ENCODE measurements at regions not wholly inside any gene's neighbourhood (a gene's known extent, or its start where the extent isn't known, plus 50 kb on each side); places are given as distances from the start of the nearest gene placed in this dataset.

DNA sequence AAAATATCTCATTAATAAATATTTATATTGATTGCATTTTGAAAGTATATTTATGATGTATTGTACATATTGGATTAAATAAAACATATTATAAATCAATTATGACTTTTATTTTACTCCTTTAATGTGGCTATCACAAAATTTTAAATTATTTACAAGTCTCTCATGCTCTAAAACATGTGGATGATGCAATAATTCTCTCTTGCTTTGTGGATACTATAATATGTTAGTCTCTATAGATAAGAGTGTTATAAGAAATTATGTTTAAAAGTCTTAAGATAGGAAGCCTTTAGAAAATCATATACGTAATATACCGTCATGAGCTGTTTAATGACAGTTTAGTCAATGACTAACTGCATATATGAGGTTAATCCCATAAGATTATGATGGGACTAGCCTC lies 547.4 kb upstream of the ALCAM start:
- Histone ChIP-seq H3K27me3 (no peaks in the 10 kb centered on the region), H3K4me3 (no peak overlapping the region), H3K36me3 (no peaks in the 10 kb centered on the region), H3K4me1 (no peaks in the 10 kb centered on the region), H3K9me3 (peaks cover 0 to 22% (median 4%) of the 10 kb centered on the region in 12 donors), H3K27ac (no peak overlapping the region)
- TF ChIP-seq POLR2A (IDR thresholded peaks at IDR 0.05): no peak
- TF ChIP-seq, protein P1, sequence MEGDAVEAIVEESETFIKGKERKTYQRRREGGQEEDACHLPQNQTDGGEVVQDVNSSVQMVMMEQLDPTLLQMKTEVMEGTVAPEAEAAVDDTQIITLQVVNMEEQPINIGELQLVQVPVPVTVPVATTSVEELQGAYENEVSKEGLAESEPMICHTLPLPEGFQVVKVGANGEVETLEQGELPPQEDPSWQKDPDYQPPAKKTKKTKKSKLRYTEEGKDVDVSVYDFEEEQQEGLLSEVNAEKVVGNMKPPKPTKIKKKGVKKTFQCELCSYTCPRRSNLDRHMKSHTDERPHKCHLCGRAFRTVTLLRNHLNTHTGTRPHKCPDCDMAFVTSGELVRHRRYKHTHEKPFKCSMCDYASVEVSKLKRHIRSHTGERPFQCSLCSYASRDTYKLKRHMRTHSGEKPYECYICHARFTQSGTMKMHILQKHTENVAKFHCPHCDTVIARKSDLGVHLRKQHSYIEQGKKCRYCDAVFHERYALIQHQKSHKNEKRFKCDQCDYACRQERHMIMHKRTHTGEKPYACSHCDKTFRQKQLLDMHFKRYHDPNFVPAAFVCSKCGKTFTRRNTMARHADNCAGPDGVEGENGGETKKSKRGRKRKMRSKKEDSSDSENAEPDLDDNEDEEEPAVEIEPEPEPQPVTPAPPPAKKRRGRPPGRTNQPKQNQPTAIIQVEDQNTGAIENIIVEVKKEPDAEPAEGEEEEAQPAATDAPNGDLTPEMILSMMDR (IDR thresholded peaks at IDR 0.05): no peak
- intact Hi-C loops (cut with DNase I): no loop called here
- ATAC-seq (no peak), DNase-seq (no peak)
- 44 to 48% (median 45%) methylated on average over 2 of the region's 2 CpGs for WGBS, 4 donors

GRCh38 chr3:104820959-104821358 lies 545.8 kb upstream of the ALCAM start:
- DNase-seq: no peak
- ATAC-seq: no peak
- Histone ChIP-seq H3K4me3 (no peak overlapping the region), H3K9me3 (peaks cover 0 to 22% (median 4%) of the 10 kb centered on the region in 12 donors), H3K36me3 (no peaks in the 10 kb centered on the region), H3K4me1 (no peaks in the 10 kb centered on the region), H3K27me3 (no peaks in the 10 kb centered on the region), H3K27ac (no peak overlapping the region)
- intact Hi-C loops (cut with DNase I): no loop called here
- 64 to 71% (median 67%) methylated on average over 1 of the region's 1 CpG for WGBS, 4 donors
- TF ChIP-seq, protein P1 (IDR thresholded peaks at IDR 0.05): no peak
- no peak for TF ChIP-seq POLR2A (IDR thresholded peaks at IDR 0.05)

- Histone ChIP-seq H3K36me3 (no peaks in the 10 kb centered on the region), H3K4me3 (no peak overlapping the region), H3K27me3 (no peaks in the 10 kb centered on the region), H3K9me3 (peaks cover 0 to 20% (median 4%) of the 10 kb centered on the region in 12 donors), H3K27ac (no peak overlapping the region), H3K4me1 (no peaks in the 10 kb centered on the region)
- ATAC-seq (no peak), DNase-seq (no peak)
- intact Hi-C loops (cut with DNase I): no loop called here
- TF ChIP-seq, protein P1 (IDR thresholded peaks at IDR 0.05): no peak
- no peak for TF ChIP-seq POLR2A (IDR thresholded peaks at IDR 0.05)
- 34 to 47% (median 40%) methylated on average over 1 of the region's 1 CpG for WGBS, 4 donors
These were observed 541.6 kb upstream of the ALCAM start for GRCh38 chr3:104825116-104825515.

DNA sequence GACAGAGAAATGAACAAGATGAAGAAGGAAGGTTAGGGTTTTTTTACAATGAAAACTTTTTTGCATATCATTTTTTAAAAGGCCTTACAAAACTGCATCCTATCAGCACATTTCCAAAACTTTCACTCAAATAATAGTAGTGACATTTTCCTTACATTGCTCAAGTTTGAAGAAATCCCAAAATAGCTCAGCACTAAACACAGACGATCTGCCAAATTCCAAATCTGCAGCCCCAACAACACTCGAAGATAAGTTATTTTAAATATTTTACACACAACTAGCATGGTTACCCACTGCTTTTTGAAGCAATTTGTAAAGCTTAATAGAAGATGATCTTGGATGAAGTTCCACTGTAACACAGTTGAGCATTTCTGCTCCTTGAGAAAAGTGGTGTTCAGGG lies 535.6 kb upstream of the ALCAM start:
- Histone ChIP-seq H3K4me3 (no peak overlapping the region), H3K4me1 (no peaks in the 10 kb centered on the region), H3K9me3 (no peaks in the 10 kb centered on the region), H3K27ac (no peak overlapping the region), H3K36me3 (no peaks in the 10 kb centered on the region), H3K27me3 (no peaks in the 10 kb centered on the region)
- intact Hi-C loops (cut with DNase I): no loop called here
- DNase-seq: no peak
- no peak for ATAC-seq
- TF ChIP-seq POLR2A (IDR thresholded peaks at IDR 0.05): no peak
- TF ChIP-seq, protein P1 (IDR thresholded peaks at IDR 0.05): no peak
- WGBS, 4 donors: 30 to 41% (median 36%) methylated on average over 2 of the region's 2 CpGs
